Adrenal gland (tissue), 5 donors: ENCODE measurements at regions not wholly inside any gene's neighbourhood (a gene's known extent, or its start where the extent isn't known, plus 50 kb on each side); places are given as distances from the start of the nearest gene placed in this dataset.

Experiments
- CTCF ChIP-seq, 6 experiments: fragments of 450-650 bp in 4 of 6; fragments of 200-600 bp in 2 of 6; sonication (generic) in 1 of 6; IDR thresholded peaks; 1 replicate in 5 of 6; 2 replicates in 1 of 6; pipeline versions ENCODE4 v1.5.1 to v1.8.0; 2016 to 2021; ENCODE audit warnings: antibody characterized with exemption in 6 of 6, mild to moderate bottlenecking in 2 of 6, moderate library complexity in 1 of 6
- POLR2A ChIP-seq, 2 donors: fragments of 450-650 bp; IDR thresholded peaks; one replicate each; pipeline ENCODE4 v1.6.1; 2017; ENCODE audit warnings: antibody characterized with exemption in 2 of 2, mild to moderate bottlenecking in 2 of 2, moderate library complexity in 1 of 2
- donor health status: DM: no; HTN: no; CAD: no.

GRCh38 chr21:38039369-38039768, 123.1 kb upstream of the KCNJ6 start:
- TF ChIP-seq POLR2A (IDR thresholded peaks at IDR 0.05) (no peak), CTCF (IDR thresholded peaks at IDR 0.05) (no peak)
